Fibroblast of skin of left quadriceps (primary cell): ENCODE measurements at regions not wholly inside any gene's neighbourhood (a gene's known extent, or its start where the extent isn't known, plus 50 kb on each side); places are given as distances from the start of the nearest gene placed in this dataset.

Experiments
- DNase-seq, 2 experiments: peaks; one replicate each; pipeline ENCODE4 v3.0.0-alpha.2; 2013; ENCODE audit warnings: low read depth in 2 of 2

GRCh38 chr21:20639026-20639425, 359.2 kb upstream of the NCAM2 start:
- DNase-seq, result peak; percentile 72 to 74

GRCh38 chr21:20641241-20641640, 357.0 kb upstream of the NCAM2 start:
- DNase-seq, result no peak

GRCh38 chr21:20642681-20643080, 355.5 kb upstream of the NCAM2 start:
- DNase-seq, result no peak

DNA sequence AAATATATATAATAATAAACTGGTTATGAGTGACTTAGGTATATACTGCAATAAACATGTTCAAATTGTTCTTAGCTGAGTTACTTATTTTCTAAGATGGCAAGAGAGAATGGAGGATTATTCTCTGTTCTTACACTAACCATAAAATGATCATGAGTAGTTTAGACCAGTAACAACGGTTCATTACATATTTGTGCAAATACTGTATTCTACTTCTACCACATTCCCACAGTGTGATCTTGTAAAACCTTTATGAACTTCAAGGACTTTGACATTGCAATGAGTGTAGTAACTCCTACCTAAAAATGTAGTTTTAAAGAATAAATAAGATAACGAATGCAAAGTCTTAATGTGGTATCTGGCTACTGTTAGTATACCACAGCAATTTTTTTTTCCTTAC, 353.7 kb upstream of the NCAM2 start:
- DNase-seq, result no peak

DNA sequence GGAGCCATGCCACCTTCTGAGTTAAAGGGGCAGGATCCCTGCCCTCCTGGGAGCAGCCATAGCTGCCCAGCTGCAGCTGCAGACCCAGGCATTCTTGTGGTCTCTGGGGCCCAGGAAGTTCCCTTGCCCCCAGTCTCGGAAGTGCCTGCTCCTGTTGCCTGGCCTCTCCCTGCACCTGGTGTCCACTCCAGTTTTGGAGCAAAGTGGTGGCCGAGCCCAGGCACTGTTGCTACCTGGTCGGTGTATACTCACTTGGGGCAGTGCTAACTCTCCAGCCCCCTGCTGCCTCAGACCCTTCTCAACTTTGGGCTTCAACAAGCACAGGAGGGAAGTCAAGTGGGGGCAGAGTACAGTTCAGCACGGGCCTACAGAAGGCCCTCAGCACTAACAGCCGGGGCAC, 352.9 kb upstream of the NCAM2 start:
- no peak for DNase-seq

DNA sequence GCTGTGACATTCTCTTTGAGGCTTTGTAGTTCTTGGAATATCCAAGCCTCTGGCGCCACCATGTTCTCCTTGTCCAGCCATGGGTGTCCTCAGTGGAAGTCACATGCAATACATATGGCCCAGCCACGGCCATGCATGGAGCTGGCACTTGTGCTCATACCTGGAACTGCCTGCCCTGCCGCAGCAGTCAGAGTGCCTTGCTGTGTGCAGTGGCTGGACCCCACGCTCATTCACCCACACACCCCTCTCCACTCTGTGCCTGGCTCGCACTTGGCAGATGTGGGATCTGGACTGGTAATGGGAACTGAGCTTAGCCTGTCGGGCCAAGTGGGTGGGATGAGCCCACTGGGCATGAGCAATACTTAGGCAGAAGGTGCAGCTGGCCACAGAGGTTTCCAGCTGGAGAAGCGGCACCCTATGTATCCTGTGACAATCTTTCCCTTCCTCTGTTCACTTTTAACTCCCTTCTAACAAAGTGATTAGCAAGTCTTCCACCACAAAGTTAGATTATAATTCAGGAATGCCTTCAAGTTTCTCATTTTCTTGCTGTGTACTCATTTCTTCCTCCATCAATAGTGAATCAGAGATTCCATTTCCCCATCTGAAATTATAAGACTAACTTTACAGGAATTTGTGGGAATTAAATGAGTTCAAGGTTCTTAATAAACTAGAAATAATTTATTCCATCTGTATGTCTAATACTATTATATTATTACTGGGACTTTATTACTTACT, 351.6 kb upstream of the NCAM2 start:
- DNase-seq, result peak; percentile 38 to 39

GRCh38 chr21:20647607-20648006, 350.6 kb upstream of the NCAM2 start:
- DNase-seq, result peak; percentile 47 to 52

- DNase-seq, result no peak
Observed at GRCh38 chr21:20649231-20649630, 349.0 kb upstream of the NCAM2 start.

DNA sequence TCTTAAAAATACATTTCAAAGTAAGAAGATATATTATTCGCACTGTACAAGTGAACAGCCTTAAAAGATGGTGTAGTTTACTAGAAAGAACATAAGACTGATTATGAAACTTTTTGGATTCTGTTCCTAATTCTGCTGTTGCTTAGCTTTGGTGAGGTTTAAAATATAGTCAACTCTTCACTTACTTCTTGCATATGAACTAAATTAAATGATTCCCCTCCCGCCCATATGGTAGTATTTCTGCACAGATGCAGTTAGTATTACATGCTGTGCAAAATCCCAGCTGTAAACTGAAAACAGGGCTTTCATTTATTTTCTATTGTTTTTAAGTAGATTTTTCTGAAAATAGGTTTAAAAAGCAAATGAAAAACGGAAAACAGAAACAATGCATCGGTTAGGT, 345.4 kb upstream of the NCAM2 start:
- DNase-seq, result no peak

DNA sequence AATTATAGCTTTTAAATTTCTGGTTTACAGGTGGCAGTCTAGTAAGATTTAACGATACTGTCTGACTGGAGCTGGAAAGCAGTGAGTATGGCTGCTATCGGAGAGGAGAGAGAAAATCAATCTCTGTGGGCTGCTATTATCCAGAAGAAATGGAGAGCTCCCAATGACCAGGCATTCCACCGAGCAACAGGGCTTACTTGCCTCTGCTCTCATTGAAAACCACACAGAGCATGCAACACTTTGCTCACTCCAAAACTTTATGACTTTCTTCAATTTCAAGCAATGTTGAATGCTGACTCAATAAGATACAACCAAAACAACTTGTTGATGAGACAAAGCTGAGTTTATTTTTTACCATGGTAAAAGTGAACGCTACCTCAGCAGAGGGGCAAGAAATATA, 337.0 kb upstream of the NCAM2 start:
- DNase-seq, result no peak

DNA sequence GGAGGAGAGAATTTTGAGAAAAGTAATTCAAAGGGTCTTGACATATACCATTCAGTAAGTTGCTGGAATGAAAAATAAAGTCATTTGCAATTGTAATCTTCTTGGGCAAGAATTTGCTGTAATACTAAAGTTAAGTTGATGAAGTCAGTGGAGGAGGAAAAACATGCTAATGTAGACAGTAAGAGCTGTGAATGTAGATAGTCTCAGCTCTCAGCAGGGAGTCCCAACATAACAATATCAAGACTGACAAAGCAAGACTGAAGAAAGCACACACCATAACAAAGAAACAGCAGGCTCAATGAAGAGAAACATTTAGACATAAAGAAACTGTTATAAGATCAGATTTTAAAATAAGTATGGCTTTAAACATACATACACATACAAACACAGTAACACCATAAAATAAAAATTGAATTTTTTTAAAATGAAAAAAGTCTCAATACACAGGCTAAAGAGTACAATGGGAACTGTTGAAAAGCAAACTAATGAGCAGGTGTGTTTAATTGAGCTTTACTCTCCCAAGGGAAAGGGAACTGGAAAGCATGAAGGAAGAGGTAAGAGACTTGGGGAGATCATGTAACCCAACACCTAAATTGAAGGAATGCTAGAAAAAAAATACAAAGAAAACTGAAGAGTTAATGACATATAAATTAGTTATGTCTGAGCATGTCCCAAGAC, 336.3 kb upstream of the NCAM2 start:
- no peak for DNase-seq

DNA sequence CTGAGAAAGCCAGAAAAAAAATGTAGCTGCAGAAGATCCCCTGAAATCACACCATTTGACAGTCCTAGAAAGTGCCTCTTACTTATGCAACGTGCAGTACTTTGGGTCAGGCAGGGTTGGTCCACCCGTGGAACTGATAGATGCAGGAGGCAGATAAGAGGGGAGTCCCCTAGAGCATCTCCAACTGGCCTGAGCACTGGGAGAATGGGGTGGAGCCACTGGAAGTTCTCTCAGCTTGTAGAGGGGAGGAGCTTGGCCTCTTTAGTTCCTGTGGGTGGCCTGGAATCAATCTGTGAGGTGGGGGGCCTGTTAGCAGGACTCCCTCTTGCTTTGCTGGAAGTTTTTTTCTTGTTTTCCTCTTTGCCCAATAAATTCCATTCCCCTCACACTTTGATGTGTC, 335.7 kb upstream of the NCAM2 start:
- DNase-seq, result no peak

DNA sequence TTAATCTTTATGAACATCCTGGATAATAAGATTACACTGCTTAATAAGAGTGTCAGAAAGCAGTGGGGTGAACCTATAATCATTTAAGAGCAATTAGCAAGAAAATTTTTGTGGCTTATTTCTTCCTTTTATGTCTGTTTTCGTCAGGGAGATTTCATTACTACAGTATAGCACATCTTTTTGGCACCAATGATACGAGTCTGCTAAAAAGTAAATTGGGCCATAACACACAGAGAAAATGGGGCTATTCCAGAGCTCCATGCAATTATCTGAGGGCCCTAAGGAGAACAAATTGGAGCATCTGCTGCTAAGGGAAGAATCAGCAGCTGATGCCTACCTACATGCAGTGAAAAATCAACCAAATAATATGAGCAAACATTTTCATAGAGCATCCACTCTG, 330.3 kb upstream of the NCAM2 start:
- no peak for DNase-seq

DNA sequence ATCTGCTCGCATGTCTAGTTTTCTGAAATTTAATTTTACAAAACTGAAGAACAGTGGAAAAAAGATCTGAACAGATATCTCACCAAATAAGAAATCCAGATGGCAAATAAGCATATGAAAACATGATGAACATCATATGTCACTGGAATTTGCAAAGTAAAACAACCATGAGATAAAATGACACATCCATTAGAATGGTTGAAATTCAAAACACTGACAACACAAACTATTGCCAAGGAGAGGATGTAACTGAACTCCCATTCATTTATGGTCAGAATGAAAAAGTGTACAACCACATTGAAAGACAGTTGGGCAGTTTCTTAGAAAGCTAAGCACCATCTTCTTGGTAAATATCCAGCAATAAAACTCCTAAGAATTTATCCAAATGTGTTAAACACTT, 312.7 kb upstream of the NCAM2 start:
- no peak for DNase-seq

DNA sequence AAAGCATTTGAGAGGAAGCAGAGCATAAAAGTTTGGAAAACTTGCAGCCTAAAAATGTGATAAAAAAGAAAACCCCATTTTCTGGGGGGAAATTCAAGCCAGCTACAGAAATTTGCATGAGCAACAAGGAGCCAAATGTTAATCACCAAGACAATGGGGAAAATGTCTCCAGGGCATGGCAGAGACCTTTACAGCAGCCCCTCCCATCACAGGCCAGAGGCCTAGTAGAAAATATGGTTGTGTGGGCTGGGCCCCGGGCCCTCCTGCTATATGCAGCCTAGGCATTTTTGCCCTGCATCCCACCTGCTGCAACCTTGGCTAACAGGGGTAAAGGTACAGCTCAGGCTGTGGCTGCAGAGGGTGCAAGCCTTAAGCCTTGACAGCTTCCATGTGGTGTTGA, 299.6 kb upstream of the NCAM2 start:
- DNase-seq, result no peak

DNA sequence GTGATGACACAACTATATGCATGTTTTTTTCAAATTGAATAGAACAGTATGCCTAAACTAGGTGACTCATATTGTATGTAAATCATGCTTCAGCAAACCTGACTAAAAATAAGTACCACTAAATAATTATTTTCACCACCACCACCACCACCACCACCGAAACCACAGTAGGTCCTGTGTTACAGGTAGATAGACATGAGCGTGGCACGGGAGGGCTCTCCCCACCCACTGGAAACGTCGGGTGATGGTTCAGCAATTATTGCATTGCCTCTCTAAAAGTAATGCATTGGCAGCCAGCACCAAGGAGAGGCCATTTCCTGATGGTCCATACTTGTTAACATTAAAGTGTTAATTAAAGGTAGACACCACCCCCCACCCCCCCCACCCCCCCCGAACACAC, 297.0 kb upstream of the NCAM2 start:
- DNase-seq, result no peak

DNA sequence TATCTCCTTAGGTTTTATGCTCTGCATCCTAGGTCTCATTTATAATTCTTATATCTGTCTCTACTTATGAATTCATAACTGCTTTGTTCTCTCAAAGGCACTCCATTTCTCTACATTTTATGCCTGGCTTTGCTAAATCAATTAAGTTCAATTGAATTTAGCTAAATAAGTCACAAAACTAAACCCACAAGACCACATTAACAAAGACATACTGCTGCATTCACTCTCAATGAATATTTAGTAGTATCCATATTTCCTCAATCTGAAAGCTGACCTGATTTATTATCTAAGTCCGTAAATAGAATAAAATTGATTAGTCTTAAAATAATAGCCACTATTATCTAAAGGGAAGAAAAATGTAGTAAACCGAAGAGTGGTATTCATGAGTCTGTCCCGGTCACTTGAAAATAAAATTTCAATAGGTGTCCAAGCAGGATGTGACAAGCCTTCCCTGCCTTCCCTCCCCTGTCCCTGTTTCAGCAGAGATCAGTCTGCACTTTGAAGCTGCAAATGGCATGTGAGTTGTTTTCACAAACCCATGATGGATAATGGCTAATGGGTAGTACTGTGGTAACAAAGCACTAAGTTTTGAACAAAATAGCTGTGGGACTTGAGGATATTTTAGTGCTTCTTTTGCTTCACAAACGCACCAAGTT, 295.0 kb upstream of the NCAM2 start:
- no peak for DNase-seq

DNA sequence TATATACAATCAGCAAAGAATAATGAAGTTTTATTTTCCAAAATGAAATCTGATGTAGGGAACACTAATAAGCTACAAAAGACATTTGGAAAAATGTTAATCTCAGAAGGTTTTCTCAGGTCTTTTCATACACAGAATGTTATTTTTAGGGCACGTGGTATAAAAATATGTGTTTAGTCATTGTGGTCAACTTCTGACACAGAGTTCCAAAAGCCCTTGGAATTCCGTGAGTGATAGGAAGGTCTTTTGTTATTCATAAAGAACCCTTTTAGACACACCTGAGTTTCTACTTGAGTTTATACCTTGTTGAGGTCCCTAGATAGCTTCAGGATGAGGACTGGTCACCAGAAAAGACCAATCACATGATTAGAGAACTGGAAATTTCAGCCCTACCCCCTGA, 277.6 kb upstream of the NCAM2 start:
- DNase-seq, result peak; percentile 50 to 52

DNA sequence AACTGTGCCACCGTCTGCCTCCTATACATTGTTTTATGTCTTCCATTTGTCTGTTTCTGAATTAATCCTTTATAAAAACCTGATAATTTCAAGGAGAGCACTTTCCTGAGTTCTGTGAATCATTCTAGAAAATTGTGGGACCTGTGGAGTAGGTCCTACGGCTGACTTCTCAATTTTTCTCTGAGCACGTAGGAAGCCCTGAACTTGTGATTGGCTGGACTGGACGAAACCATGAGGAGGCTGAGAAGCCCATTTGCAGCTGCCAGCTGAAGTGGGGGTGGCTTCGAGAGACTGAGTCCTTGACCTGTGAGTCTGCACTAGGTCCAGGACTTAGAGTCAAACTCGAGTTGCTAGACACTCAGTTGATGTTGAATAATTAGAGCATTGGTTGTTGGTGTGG, 277.1 kb upstream of the NCAM2 start:
- DNase-seq, result peak in 1 of 2 experiments; percentile 1

DNA sequence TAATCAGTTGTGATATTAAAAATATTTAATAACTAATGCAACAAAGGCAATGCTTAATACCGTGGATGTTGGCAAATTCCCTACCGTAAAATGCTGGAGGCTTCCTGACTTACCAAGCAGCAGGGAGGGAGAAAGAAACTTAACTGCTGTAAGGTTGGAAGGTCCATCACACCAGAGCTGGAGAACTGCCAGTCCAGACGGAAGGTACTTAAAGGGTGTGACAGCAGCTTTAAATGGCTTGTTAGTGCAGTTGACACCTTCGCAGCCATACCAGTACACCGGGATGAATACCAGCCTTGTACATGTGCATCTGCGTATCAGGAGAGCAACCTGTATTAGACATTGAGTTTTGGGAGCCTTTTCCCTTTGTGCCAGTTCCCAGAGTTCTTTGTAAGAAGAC, 269.5 kb upstream of the NCAM2 start:
- no peak for DNase-seq

DNA sequence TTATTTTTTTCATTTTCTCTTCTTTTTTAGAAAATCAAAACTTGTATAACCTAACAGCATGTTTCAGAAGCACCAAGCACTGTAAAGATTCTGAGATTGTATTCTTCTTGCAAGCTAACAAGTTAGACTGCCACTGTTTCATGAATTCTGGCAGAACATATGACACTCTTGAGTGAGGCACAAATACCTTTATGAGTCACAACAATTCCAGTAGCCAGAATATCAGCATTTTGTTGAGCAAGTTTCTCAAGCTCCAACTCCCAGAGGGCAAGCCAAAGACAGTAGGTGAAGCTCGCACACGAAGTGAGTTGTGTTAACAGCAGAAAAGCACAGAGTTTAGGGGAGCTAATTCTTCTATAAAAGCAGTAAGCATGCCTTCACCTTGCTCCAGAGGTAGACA, 268.8 kb upstream of the NCAM2 start:
- peak in 1 of 2 experiments; percentile 2 for DNase-seq

GRCh38 chr21:20730441-20730840, 267.8 kb upstream of the NCAM2 start:
- DNase-seq, result no peak

DNA sequence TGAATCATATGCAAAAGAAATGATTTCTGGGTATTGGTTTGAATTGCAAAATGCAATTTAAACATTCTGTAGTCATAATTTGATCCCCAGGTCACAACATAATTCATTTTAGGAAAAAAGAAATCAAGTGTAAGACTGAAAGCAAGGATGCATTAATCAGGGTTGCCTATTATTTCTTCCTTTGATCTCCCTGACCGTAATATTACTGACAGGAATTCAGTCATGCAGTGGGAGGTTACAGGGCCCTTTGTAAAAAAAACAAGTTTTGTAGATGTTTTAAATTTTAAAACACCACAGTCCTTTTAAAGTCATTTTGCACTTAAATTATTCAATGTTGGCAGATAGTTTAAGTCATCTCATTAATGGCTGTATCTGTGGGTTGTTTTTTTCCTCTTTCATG, 263.0 kb upstream of the NCAM2 start:
- DNase-seq, result no peak
